ENCODE measurements at regions not wholly inside any gene's neighbourhood (a gene's known extent, or its start where the extent isn't known, plus 50 kb on each side); places are given as distances from the start of the nearest gene placed in this dataset.

DNA sequence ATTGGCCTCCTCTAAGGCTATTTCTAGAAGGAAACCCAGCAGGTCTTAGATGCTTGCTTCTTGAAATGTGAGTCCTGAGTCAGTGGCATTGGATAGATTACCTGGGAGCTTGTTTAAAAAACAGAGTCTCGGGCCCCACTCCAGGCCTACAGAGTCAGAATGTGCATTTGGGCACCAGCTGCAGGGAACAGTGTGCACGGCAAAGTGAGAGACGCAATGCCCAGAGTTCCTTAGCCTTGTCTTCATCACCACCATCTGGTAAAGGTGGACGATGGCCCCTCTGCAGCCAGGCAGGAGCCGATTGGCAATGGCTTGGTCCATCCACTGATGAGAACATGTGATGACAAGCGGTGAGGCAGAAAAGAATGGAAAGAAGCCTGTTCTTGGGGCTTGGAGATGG, 102.1 kb upstream of the TSC22D1 start:
- TF ChIP-seq POLR2A (IDR thresholded peaks at IDR 0.05; ENCODE audit: low read depth, low read length) = no peak
- TF ChIP-seq POLR2AphosphoS5 (IDR thresholded peaks at IDR 0.05; ENCODE audit: low read depth, low read length) = no peak
- TF ChIP-seq TAF1 (IDR thresholded peaks at IDR 0.05; ENCODE audit: borderline replicate concordance, low read depth, low read length) = no peak
